ENCODE measurements at regions not wholly inside any gene's neighbourhood (a gene's known extent, or its start where the extent isn't known, plus 50 kb on each side); places are given as distances from the start of the nearest gene placed in this dataset.

DNA sequence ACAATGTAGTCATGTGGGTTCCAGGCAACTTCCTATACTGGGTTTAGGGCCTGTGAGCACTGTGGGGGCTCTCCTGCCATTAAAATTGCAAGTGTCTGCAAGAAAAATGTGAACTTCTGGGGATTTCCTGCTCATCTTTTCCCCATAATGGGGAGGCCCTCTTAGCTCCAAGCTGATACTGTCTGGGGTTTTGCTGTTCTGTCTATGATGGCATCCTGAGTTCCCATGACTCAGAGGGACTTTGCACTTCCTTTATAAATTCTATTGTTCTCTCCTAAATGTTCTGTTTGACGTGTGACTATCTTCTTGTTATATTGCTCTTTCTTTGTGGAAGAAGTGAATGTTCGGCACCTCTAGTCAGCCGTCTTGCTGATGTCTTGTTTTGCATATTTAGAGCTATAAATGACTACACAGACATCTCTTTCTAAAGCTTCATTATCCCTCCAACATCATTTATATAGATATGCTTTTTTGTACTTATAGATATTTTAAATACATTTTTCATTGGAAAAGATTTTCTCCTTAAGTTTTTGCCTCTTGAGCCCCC, 465.8 kb downstream of the NAF1 start:
- Histone ChIP-seq H3K4me1 (replicated peaks in 1 of 4; ENCODE audit: control insufficient read depth in 3 of 4, insufficient read depth in 4 of 4, low read length in 3 of 4) (no peaks in the 10 kb centered on the region), H2AFZ (ENCODE audit: low read length) (0 out of 2 replicates have a peak overlapping the region, but pooled peaks have one; percentile 0), H3K18ac (ENCODE audit: extremely low read depth, low read length) (no peak overlapping the region), H3K4ac (replicated peaks; ENCODE audit: insufficient read length, low read depth, low read length) (no peak overlapping the region), H3K79me1 (ENCODE audit: low read depth, low read length) (no peaks in the 10 kb centered on the region), H4K5ac (ENCODE audit: insufficient read length, low read depth, low read length) (no peak overlapping the region), H3K27ac (ENCODE audit: low read depth, low read length) (no peak overlapping the region), H3K4me3 (ENCODE audit: extremely low read depth in 1 of 4, insufficient read depth in 2 of 4, low read depth in 3 of 4, low read length in 4 of 4) (no peak overlapping the region), H3K23ac (ENCODE audit: insufficient read length) (no peak overlapping the region), H3K56ac (replicated peaks; ENCODE audit: insufficient read length, low read depth, low read length) (no peak overlapping the region), H4K20me1 (replicated peaks in 1 of 2; ENCODE audit: control insufficient read depth in 1 of 2, insufficient read depth in 2 of 2, low read length in 2 of 2) (no peaks in the 10 kb centered on the region), H2BK5ac (ENCODE audit: low read depth, low read length) (no peak overlapping the region), H3K79me2 (ENCODE audit: control insufficient read depth in 1 of 2, insufficient read depth in 2 of 2, low read length in 2 of 2) (no peaks in the 10 kb centered on the region), H3K4me2 (ENCODE audit: insufficient read depth in 1 of 2, low read depth in 2 of 2, low read length in 2 of 2) (no peak overlapping the region), H4K8ac (ENCODE audit: extremely low read depth, insufficient read depth, low read length) (no peak overlapping the region), H2BK20ac (ENCODE audit: low read length) (no peak overlapping the region), H2BK120ac (replicated peaks; ENCODE audit: low read depth, low read length) (no peak overlapping the region), H3K9me3 (ENCODE audit: insufficient read depth in 2 of 2, low read depth in 1 of 2, low read length in 1 of 2) (no peaks in the 10 kb centered on the region), H4K91ac (replicated peaks; ENCODE audit: insufficient read length, low read length) (no peak overlapping the region), H3K36me3 (ENCODE audit: control insufficient read depth in 2 of 4, insufficient read depth in 4 of 4, low read length in 3 of 4) (no peaks in the 10 kb centered on the region), H3K23me2 (ENCODE audit: low read depth, low read length) (no peaks in the 10 kb centered on the region), H2BK15ac (ENCODE audit: low read length) (no peak overlapping the region), H2AK5ac (ENCODE audit: low read depth, low read length) (no peak overlapping the region), H3K9ac (replicated peaks in 1 of 4; ENCODE audit: extremely low read depth in 1 of 4, low read depth in 3 of 4, low read length in 3 of 4) (no peak overlapping the region), H2BK12ac (ENCODE audit: low read depth, low read length) (no peak overlapping the region), H3K14ac (ENCODE audit: insufficient read length) (no peak overlapping the region), H3K27me3 (replicated peaks in 1 of 4; ENCODE audit: control insufficient read depth in 3 of 4, extremely low read depth in 1 of 4, insufficient read depth in 3 of 4, low read length in 3 of 4) (no peaks in the 10 kb centered on the region)
- FAIRE-seq, result no peak
- 89% methylated on average over 3 of the region's 3 CpGs; no CpG with 5 or more reads in 1 of the 2 experiments for WGBS, 2 experiments (ENCODE audit: extremely low coverage in 1 of 2, insufficient coverage in 1 of 2, insufficient read length in 1 of 2, insufficient replicate concordance in 2 of 2, low coverage in 1 of 2, low lambda C conversion rate in 2 of 2, missing lambda C conversion rate in 1 of 2)
- POLR2A ChIA-PET (ENCODE audit: partially characterized antibody), result no interaction called here
- no peak for DNase-seq (ENCODE audit: low read depth in 1 of 2, low spot score in 2 of 2)
- CTCF ChIA-PET (ENCODE audit: partially characterized antibody), result no interaction called here
- TF ChIP-seq RFX5 (IDR thresholded peaks at IDR 0.05; ENCODE audit: borderline replicate concordance, low read depth, low read length), result no peak
- no peak for TF ChIP-seq CEBPB (IDR thresholded peaks at IDR 0.05; ENCODE audit: low read depth, low read length)
- no peak for TF ChIP-seq ZNF274 (IDR thresholded peaks at IDR 0.05; ENCODE audit: borderline replicate concordance, extremely low read depth, low read length)
- TF ChIP-seq SP4 (IDR thresholded peaks at IDR 0.05; ENCODE audit: low read length), result no peak
- TF ChIP-seq, protein P1, sequence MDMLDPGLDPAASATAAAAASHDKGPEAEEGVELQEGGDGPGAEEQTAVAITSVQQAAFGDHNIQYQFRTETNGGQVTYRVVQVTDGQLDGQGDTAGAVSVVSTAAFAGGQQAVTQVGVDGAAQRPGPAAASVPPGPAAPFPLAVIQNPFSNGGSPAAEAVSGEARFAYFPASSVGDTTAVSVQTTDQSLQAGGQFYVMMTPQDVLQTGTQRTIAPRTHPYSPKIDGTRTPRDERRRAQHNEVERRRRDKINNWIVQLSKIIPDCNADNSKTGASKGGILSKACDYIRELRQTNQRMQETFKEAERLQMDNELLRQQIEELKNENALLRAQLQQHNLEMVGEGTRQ (IDR thresholded peaks at IDR 0.05; ENCODE audit: low read length), result no peak
- no peak for TF ChIP-seq HDAC2 (IDR thresholded peaks at IDR 0.05; ENCODE audit: borderline replicate concordance in 1 of 2, low read depth in 2 of 2, low read length in 2 of 2)

All from H1 (cell line).